ENCODE measurements at regions not wholly inside any gene's neighbourhood (a gene's known extent, or its start where the extent isn't known, plus 50 kb on each side); places are given as distances from the start of the nearest gene placed in this dataset.
A peak's percentile ranks its signal among the peaks of the same experiment; 100 is the strongest.

GRCh38 chr15:87239582-87240230 is 1016.8 kb downstream of the NTRK3 start:
- DNase-seq (ENCODE audit: low spot score): no peak

DNA sequence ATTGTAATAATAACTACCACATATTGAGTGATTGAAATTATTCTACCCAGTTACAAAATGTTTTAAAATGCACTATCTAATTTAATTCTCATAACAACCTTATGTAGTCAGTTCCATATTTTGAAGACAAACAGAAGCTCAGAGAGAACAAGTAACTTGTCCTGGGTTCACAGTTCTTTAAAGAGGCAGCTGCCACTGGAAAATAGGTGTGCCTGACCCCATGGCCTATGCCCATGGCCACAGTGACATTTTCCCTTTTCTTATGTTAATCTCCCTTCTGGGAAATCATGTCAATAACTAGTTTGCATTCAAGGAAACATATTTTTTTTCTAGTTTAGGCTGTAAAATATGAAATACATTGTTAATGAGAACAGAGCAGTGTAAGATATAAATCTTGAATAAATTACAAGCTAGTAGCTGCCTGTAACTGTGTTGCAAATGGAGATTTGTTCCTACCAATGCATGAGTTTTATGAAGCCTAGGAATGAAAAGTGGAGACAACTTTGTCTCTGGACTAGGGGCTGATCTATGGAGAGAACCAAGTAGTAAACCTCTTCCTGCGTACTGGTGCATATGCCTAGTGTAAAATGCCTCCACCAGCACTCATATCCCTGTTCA is 1018.0 kb downstream of the NTRK3 start:
- DNase-seq (ENCODE audit: low spot score): no peak

DNA sequence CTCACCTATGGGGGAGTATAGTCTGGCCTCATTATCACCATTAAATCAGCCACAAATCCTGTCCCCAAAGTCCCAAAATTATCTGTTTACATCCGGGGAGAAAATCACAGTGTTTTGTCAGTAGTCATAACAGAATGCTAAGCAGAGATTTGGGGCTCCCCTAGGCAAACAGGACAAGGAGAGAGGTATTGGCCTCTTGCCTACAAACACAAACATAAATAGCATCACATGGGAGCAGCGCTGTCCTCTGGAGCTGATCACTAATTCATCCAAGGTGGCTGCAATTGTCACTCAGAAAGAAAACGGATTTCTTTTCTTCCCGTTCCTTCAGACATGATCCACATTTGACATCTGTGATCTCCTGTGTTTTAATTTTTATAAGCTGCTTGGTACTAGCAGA is 1028.1 kb downstream of the NTRK3 start:
- DNase-seq (ENCODE audit: low spot score): no peak

DNA sequence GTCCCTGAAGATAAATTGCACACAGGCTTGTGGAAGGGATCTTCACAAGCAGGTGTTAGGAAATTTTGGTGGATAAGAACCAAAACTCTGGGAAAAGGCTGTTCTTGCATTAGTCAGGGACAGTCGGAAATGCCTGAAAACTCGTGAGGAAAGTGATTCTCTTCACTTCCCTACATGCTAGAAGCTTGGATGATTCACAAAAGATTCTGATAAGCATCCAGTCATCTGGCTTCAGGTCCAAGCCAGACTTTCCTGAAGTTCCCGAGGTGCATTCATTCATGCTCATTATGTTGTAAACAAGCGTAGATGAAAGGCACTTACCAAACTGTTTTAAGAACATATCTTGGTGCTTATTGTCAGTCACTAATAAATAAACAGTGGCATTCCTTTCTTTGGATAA is 1028.7 kb downstream of the NTRK3 start:
- DNase-seq (ENCODE audit: low spot score): peak; percentile 16

GRCh38 chr15:87225436-87225835 is 1031.1 kb downstream of the NTRK3 start:
- DNase-seq (ENCODE audit: low spot score): no peak

- DNase-seq (ENCODE audit: low spot score): peak; percentile 49
Observed at GRCh38 chr15:87224404-87224803, 1032.1 kb downstream of the NTRK3 start.

- peak; percentile 53 for DNase-seq (ENCODE audit: low spot score)
Observed at GRCh38 chr15:87219650-87220615, 1036.6 kb downstream of the NTRK3 start.

- DNase-seq (ENCODE audit: low spot score): no peak
Observed at GRCh38 chr15:87215100-87215499, 1041.4 kb downstream of the NTRK3 start.

- DNase-seq (ENCODE audit: low spot score): no peak
Observed at GRCh38 chr15:87213626-87214025, 1042.9 kb downstream of the NTRK3 start.

GRCh38 chr15:87212041-87212440 is 1044.5 kb downstream of the NTRK3 start:
- DNase-seq (ENCODE audit: low spot score): no peak

GRCh38 chr15:87211547-87211946 is 1045.0 kb downstream of the NTRK3 start:
- DNase-seq (ENCODE audit: low spot score): no peak

DNA sequence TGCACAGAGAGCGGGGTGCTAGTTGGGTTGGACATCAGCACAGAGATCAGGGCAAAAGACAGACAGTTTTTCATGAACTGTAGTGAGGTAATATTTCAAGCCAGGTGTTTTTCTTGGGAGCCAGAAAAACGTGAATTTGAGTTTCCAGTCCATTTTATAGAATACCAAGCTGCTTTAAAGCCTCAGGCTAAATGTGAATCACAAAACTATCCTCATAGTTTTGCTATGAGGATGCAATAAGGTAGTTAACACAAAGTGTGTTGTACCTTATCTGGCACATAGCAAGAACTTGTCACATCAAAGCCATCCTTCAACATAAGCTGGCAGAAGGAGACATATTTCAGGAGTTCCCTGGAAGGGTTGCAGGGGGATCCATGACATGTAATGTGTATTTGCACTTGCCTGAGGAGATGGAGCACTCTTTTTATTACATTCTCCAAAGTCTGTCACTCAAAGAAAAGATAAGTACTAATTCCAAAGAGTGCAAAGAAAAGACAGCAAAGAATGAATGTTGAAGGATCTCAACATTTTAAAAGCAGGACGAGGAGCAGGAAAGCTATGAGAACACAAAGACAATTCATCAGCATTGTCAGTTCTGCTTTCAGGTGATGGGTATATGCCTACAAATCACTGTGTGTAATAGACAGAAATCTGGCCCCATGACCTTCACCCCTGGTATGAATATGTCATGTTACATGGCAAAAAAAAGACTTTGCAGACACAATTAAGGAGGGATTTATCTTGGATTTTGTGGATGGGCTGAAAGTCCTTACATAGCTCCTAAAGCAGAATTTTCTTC is 1046.4 kb downstream of the NTRK3 start:
- DNase-seq (ENCODE audit: low spot score): no peak

DNA sequence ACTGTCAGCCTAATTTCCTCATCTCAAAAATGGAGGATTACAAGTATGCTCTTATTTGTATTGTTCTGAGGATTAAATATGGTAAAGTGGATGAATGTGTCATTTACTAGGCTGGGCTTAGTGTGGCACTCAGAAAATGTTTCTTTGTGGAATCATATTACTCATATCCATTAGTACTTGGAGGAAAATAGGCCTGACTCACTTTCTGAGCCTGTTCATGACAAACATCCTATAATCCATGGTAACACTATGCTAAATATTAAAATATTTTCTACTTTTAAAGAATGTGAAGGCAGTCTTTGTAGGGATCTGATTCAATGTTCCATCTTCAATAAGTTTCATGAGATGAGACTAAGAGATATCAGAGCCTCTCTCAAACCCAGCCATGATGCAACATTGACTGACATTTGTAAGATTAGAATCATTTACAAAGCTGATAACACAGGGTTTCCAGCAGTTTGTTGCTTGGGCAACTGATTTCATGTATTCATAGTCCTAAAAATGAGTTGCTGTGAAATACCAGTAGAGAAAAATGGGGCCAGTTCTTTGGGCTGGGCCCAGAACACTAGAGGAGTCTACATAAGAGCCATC is 1048.5 kb downstream of the NTRK3 start:
- DNase-seq (ENCODE audit: low spot score): peak; percentile 50

DNA sequence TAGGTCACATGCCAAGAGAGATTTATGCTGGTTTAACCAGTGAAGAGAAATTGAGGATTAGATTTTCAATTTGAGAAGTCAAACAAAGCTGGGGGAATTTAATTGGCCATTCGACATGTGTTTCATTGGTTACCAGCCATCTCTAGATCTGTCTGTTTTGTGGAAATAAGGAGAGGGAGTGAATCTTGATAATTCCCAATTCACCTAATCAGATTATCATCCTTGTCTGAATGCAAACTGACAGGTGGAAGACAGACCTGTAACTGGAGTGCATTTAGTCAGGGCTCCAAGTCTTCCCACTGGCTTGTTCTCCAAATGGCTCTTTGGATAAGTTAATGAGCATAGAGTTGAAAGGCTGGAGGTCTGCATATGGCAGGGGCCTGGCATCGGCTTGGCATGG is 1049.3 kb downstream of the NTRK3 start:
- DNase-seq (ENCODE audit: low spot score): no peak

DNA sequence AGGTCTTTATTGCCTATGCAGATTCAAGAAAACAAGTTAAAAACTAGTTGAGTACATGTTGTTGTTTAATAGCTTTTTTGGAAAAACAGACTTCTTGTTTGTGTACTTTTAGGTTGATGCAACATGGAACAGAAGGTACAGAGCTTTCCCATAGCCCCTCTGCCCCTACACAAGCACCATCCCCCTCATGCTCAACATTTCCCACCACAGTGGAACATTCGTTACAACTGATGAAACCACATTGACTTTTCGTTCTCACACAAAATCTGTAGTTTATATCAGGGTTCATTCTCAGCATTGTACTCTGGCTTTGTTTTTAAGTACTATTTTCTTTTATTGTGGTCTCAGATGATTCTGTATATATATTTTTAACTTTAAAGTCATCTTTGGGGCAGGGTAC is 1054.6 kb downstream of the NTRK3 start:
- DNase-seq (ENCODE audit: low spot score): no peak

- DNase-seq (ENCODE audit: low spot score): no peak
Observed at GRCh38 chr15:87200149-87200548, 1056.4 kb downstream of the NTRK3 start.

DNA sequence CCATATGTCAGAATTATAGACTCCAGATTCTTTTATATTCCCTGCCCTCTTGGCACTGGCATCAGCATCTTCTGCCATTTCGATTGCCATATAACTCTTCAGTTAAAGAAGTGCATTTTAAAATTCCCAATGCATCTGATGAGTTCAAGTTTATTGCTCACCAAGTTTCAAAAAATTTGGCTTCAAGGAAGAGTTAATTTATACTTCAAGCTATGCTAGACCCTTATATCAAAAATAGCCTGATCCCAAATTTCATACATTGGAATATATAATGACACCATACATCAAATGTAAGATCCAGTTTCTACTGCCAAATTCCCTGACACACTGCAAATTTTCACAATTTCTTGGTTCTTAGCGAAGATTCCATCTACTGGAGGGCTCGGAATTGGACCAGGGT is 1058.6 kb downstream of the NTRK3 start:
- no peak for DNase-seq (ENCODE audit: low spot score)

GRCh38 chr15:87196498-87196897 is 1060.0 kb downstream of the NTRK3 start:
- DNase-seq (ENCODE audit: low spot score): no peak

DNA sequence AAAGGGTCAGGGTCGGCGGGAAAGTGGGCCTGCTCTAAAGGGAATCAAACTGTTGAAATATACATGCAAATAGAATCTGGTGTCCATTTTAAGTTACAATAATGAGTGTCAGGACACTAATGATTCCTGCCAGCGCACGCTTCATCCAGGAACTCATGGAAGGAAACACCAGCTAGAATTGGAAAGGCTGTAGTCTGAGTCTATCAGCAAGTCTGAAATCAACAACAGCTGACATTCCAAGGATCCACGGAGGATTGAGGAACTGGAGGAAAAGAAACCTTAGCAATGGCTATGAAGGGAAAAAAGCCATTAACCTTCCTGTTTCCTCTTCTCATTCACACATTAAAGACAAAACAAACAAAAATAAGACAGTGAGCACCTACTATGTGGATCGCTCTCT is 1063.1 kb downstream of the NTRK3 start:
- no peak for DNase-seq (ENCODE audit: low spot score)

GRCh38 chr15:87167706-87168105 is 1088.0 kb downstream of the AGBL1 start:
- no peak for DNase-seq (ENCODE audit: low spot score)

GRCh38 chr15:87167055-87167454 is 1087.4 kb downstream of the AGBL1 start:
- DNase-seq (ENCODE audit: low spot score): no peak

GRCh38 chr15:87155771-87156170 is 1076.1 kb downstream of the AGBL1 start:
- no peak for DNase-seq (ENCODE audit: low spot score)

All from AG20443 (cell line).